ENCODE measurements at regions not wholly inside any gene's neighbourhood (a gene's known extent, or its start where the extent isn't known, plus 50 kb on each side); places are given as distances from the start of the nearest gene placed in this dataset.
"Not testable (repeated sequence)": the region's sequence is repeated elsewhere in the genome, so short reads cannot be mapped to it uniquely, and the experiment has no call there.

DNA sequence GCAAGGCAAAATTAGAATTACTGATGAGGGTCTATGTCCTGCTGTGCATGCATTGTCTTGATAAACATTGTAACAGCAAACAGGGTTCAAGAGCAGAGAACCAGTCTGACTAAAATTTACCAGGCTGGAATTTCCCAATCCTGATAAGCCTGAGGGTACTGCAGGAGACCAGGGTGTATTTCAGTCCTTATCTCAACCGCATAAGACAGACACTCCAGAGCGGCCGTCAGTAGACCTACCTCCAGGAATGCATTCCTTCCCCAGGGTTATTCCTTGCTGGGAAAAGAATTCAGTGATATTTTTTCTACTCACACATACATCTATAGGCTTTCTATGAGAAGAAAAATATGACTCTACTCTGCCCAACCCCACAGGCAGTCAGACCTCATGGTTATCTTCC, 466.1 kb downstream of the SLC6A15 start:
- ATAC-seq (ENCODE audit: low read depth); H3K79me1 ChIP-seq (ENCODE audit: low read depth in 1 of 2, low read length in 2 of 2); H3K56ac ChIP-seq (ENCODE audit: extremely low read depth, insufficient read depth, low read length); H2AK9ac ChIP-seq (replicated peaks; ENCODE audit: low read depth, low read length, poor library complexity); H3K27me3 ChIP-seq (ENCODE audit: control insufficient read depth, insufficient read depth, low read length); H3K9ac ChIP-seq (ENCODE audit: low read depth, low read length); H4K91ac ChIP-seq (ENCODE audit: insufficient read depth, low read depth, low read length); H2AK5ac ChIP-seq (ENCODE audit: low read depth, low read length); H3K4me3 ChIP-seq (ENCODE audit: insufficient read depth, low read depth, low read length); H2BK15ac ChIP-seq (ENCODE audit: low read depth, low read length); H3K36me3 ChIP-seq (ENCODE audit: control insufficient read depth, insufficient read depth, low read length); H2BK120ac ChIP-seq (ENCODE audit: low read depth, low read length); CTCF ChIA-PET; H3K18ac ChIP-seq (ENCODE audit: low read depth, low read length); H3K23ac ChIP-seq (ENCODE audit: low read depth, low read length); H3K14ac ChIP-seq (replicated peaks; ENCODE audit: low read depth, low read length); POLR2A ChIA-PET (ENCODE audit: unreplicated experiment); H2BK20ac ChIP-seq (ENCODE audit: low read depth, low read length); H3K4me2 ChIP-seq (ENCODE audit: low read depth, low read length); H2BK5ac ChIP-seq (ENCODE audit: low read depth, low read length, poor library complexity, severe bottlenecking); H2AFZ ChIP-seq (replicated peaks; ENCODE audit: low read length, poor library complexity); H3K27ac ChIP-seq (ENCODE audit: insufficient read depth, low read length); H3K9me3 ChIP-seq (ENCODE audit: control insufficient read depth, insufficient read depth, low read length); H4K8ac ChIP-seq (ENCODE audit: low read depth in 2 of 2, low read length in 2 of 2); dilution Hi-C loops (cut with HindIII; ENCODE audit: low sequenced_read_pairs, unreplicated experiment); BruUV-seq (replicated peaks); H3K4me1 ChIP-seq (ENCODE audit: control insufficient read depth, insufficient read depth, low read length); H4K20me1 ChIP-seq (ENCODE audit: insufficient read depth, low read length); H3K4ac ChIP-seq (ENCODE audit: low read depth, low read length); in situ Hi-C loops (cut with MboI; ENCODE audit: low sequenced_read_pairs); intact Hi-C loops (cut with micrococcal nuclease); DNase-seq; H4K5ac ChIP-seq (ENCODE audit: low read depth, low read length); H3K9me1 ChIP-seq (ENCODE audit: insufficient read depth, low read length): not testable (repeated sequence)
- no CpG with 5 or more reads among the region's 3 CpGs for WGBS, 2 experiments (ENCODE audit: extremely low coverage in 2 of 2, insufficient read length in 1 of 2)

Data from IMR-90 (cell line).